ENCODE measurements at regions not wholly inside any gene's neighbourhood (a gene's known extent, or its start where the extent isn't known, plus 50 kb on each side); places are given as distances from the start of the nearest gene placed in this dataset.

GRCh38 chr1:234529950-234530237, 50.9 kb upstream of the TARBP1 start:
- no peaks in the 10 kb centered on the region for H3K36me3 ChIP-seq (ENCODE audit: control insufficient read depth, insufficient read depth, low read length)
- no peak overlapping the region for H3K4me3 ChIP-seq (ENCODE audit: low read depth, low read length)
- no peak for TF ChIP-seq CTCF (IDR thresholded peaks at IDR 0.05; ENCODE audit: insufficient read depth, low read length, severe bottlenecking)
- FAIRE-seq = no peak
- no peaks in the 10 kb centered on the region for H3K27me3 ChIP-seq (ENCODE audit: control insufficient read depth, insufficient read depth, low read length)
- DNase-seq (ENCODE audit: low read depth) = no peak

GRCh38 chr1:234529095-234529949, 50.3 kb upstream of the TARBP1 start:
- no peaks in the 10 kb centered on the region for H3K27me3 ChIP-seq (ENCODE audit: control insufficient read depth, insufficient read depth, low read length)
- no peaks in the 10 kb centered on the region for H3K36me3 ChIP-seq (ENCODE audit: control insufficient read depth, insufficient read depth, low read length)
- no peak overlapping the region for H3K4me3 ChIP-seq (ENCODE audit: low read depth, low read length)
- no peak for FAIRE-seq
- no peak for TF ChIP-seq CTCF (IDR thresholded peaks at IDR 0.05; ENCODE audit: insufficient read depth, low read length, severe bottlenecking)
- no peak for DNase-seq (ENCODE audit: low read depth)

All from bronchial epithelial cell (primary cell).